ENCODE measurements at regions not wholly inside any gene's neighbourhood (a gene's known extent, or its start where the extent isn't known, plus 50 kb on each side); places are given as distances from the start of the nearest gene placed in this dataset.

DNA sequence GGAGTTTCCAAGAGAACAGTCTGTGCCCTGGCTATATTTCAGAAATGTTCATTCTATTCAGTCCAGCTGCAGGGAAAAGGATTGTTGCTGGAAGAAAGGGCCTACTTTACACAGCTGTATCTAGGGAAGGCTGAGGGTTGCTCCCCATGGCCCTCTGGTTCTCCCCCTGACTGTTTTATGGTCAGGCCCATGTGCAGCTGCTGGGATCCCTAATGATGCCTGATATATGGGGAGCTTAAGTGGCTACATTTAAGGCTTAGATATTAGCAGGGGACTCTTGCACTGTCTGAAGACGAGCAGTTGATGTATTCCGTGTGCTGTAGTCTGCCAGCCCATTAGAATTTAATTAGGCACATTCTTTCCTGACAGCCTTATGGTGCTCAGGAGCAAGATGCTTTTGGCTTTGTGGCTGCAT lies 72.0 kb downstream of the FAM43A start:
- in situ Hi-C loops (cut with MboI; ENCODE audit: low sequenced_read_pairs), result no loop called here
- no peak for DNase-seq (ENCODE audit: low spot score in 2 of 2)

GRCh38 chr3:194758716-194759115 lies 73.0 kb downstream of the FAM43A start:
- Histone ChIP-seq H3K4me3 (no peak overlapping the region), H3K4me1 (no peaks in the 10 kb centered on the region), H3K36me3 (replicated peaks) (no peaks in the 10 kb centered on the region), H3K27me3 (ENCODE audit: low read depth) (peaks cover 12% of the 10 kb centered on the region), H3K9me3 (no peaks in the 10 kb centered on the region)
- DNase-seq (ENCODE audit: low spot score in 2 of 2), result no peak
- in situ Hi-C loops (cut with MboI; ENCODE audit: low sequenced_read_pairs), result no loop called here

More for the DNA sequence above, 72.0 kb downstream of the FAM43A start:
- no peaks in the 10 kb centered on the region for H3K4me1 ChIP-seq
- H3K4me3 ChIP-seq, result no peak overlapping the region
- H3K9me3 ChIP-seq, result no peaks in the 10 kb centered on the region
- H3K36me3 ChIP-seq (replicated peaks), result no peaks in the 10 kb centered on the region
- H3K27me3 ChIP-seq (ENCODE audit: low read depth), result peaks cover 12% of the 10 kb centered on the region

DNA sequence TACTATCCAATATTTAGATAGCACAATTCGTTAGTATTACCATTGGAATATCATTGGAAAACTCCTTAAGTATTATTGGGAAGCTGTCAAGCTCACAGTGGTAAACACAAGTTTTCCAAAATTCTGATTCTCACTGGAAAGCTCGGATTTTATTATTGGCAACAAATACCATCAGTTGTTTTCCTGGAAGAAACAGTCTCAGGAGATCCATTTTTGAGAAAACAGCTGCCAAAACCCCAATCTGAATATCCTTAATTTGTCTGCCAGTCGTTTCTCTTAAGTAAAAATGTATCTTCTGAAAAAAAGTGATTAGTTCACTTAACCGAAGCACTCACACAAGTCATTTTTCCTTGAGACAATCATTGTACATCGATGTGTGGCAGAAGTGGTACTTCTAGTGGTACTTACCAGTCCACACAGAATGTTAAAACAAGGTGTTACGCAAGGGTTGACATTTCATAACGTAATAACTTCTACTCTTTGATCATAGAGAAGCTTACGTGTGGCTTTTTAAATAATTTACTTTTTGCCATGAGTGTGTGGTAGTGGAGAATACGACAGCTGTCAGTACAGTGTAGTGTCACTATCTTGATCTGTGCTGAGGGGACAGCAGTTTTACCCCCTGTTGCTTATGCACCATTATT lies 74.9 kb downstream of the FAM43A start:
- in situ Hi-C loops (cut with MboI; ENCODE audit: low sequenced_read_pairs), result no loop called here
- no peaks in the 10 kb centered on the region for H3K9me3 ChIP-seq
- no peaks in the 10 kb centered on the region for H3K4me1 ChIP-seq
- no peak overlapping the region for H3K4me3 ChIP-seq
- H3K36me3 ChIP-seq (replicated peaks), result no peaks in the 10 kb centered on the region
- no peak for DNase-seq (ENCODE audit: low spot score in 2 of 2)
- H3K27me3 ChIP-seq (ENCODE audit: low read depth), result peaks cover 12% of the 10 kb centered on the region

- in situ Hi-C loops (cut with MboI; ENCODE audit: low sequenced_read_pairs), result no loop called here
- no peaks in the 10 kb centered on the region for H3K4me1 ChIP-seq
- no peaks in the 10 kb centered on the region for H3K9me3 ChIP-seq
- H3K27me3 ChIP-seq (ENCODE audit: low read depth), result peaks cover 12% of the 10 kb centered on the region
- no peaks in the 10 kb centered on the region for H3K36me3 ChIP-seq (replicated peaks)
- H3K4me3 ChIP-seq, result no peak overlapping the region
- DNase-seq (ENCODE audit: low spot score in 2 of 2), result no peak
These were observed 75.7 kb downstream of the FAM43A start for GRCh38 chr3:194761384-194761783.

GRCh38 chr3:194766845-194767244 lies 81.2 kb downstream of the FAM43A start:
- Histone ChIP-seq H3K9me3 (no peaks in the 10 kb centered on the region), H3K4me3 (no peak overlapping the region), H3K36me3 (replicated peaks) (no peaks in the 10 kb centered on the region), H3K4me1 (peaks cover 5% of the 10 kb centered on the region; the same call in 1 of the 2 replicates), H3K27me3 (ENCODE audit: low read depth) (0 out of 2 replicates have a peak, but pooled peaks cover 2% of the 10 kb centered on the region)
- in situ Hi-C loops (cut with MboI; ENCODE audit: low sequenced_read_pairs), result no loop called here
- no peak for DNase-seq (ENCODE audit: low spot score in 2 of 2)

DNA sequence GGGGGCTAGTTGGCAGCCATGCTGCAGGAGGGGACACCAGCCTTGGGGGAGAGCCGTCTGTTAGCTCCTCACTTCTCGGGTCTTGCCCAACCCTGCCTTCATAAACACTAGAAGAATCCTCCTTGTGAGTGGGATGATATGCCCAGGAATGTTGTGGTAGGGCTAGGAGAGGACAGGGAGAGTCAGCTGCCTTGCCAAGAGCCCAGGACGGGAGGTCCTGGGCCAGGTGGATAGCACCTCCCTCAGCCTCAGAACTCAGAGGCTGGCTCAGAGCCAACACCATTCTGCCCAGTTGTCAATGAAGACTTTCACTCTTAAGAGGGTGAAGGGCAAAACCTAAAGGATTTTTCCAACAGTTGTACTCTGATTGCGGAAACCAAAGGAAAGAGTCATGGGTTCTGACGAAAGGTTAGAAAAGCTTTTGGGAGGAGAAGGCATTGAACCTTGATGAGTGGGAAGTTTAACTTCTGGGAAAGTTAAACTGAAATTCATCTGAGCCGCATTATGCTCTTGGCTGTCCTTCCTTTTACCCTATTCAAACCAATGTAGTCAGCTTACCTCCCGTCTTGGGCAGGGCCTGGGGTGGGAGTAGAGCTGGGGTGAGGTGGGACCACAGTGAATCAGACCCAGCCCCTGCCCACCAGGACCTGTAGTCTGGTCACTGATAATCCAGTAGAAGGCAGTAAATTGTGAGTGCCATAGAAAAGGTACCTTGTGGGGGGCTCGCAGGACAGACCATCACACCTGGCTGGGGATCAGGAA lies 81.9 kb downstream of the FAM43A start:
- no peaks in the 10 kb centered on the region for H3K27me3 ChIP-seq (ENCODE audit: low read depth)
- in situ Hi-C loops (cut with MboI; ENCODE audit: low sequenced_read_pairs), result no loop called here
- peaks cover 5% of the 10 kb centered on the region; the same call in 1 of the 2 replicates for H3K4me1 ChIP-seq
- no peaks in the 10 kb centered on the region for H3K36me3 ChIP-seq (replicated peaks)
- no peak overlapping the region for H3K4me3 ChIP-seq
- no peak for DNase-seq (ENCODE audit: low spot score in 2 of 2)
- no peaks in the 10 kb centered on the region for H3K9me3 ChIP-seq

DNA sequence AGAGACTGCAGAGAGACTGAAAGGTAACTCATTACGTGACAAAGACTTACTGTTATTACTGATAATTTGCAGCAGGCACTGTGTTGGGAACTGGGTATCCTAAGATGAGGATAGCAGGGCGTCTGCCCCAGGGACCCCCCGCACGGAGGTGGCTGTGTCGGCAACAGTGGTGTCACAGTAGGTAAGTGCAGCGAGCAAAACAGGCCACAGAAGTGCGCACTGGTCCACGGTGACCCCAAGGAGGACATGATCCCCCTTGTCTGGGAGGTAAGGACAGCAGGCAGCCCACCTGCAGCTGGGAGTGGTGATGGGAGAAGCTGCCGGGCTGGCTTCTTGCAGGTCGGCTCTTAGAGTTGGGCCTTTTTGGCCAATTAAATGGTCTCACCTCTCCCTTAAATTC lies 82.9 kb downstream of the FAM43A start:
- in situ Hi-C loops (cut with MboI; ENCODE audit: low sequenced_read_pairs), result no loop called here
- H3K36me3 ChIP-seq (replicated peaks), result no peaks in the 10 kb centered on the region
- no peaks in the 10 kb centered on the region for H3K27me3 ChIP-seq (ENCODE audit: low read depth)
- H3K4me3 ChIP-seq, result no peak overlapping the region
- no peak for DNase-seq (ENCODE audit: low spot score in 2 of 2)
- H3K4me1 ChIP-seq, result peaks cover 5% of the 10 kb centered on the region; the same call in 1 of the 2 replicates
- H3K9me3 ChIP-seq, result no peaks in the 10 kb centered on the region

DNA sequence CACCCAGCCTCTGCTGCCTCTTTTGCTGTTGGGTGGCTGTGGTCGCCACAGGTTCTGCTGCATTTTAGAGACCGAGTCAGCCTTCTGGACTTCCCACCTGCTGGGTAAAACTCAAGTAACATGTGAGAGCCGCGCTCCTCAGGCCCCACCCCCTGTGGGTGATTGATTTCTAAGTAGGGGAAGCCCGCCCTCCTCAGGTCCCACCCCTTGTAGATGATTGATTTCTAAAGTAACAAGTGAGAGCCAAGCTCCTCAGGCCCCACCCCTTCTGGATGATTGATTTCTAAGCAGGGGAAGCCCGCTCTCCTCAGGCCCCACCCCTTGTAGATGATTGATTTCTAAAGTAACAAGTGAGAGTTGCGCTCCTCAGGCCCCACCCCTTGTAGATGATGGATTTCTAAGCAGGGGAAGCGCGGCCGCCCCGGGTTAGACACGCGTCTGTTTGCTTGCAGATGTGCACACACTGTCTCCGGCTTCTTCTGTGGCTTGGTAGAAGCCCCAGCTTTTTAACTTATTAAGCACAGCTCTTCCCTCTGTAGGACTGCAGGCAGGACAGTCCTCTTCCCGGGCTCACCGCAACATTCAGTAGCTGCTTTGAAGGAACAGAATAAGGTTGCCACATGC lies 83.4 kb downstream of the FAM43A start:
- Histone ChIP-seq H3K4me3 (peak overlapping the region; percentile 24), H3K4me1 (peaks cover 5% of the 10 kb centered on the region; the same call in 1 of the 2 replicates), H3K27me3 (ENCODE audit: low read depth) (no peaks in the 10 kb centered on the region), H3K36me3 (replicated peaks) (no peaks in the 10 kb centered on the region), H3K9me3 (no peaks in the 10 kb centered on the region)
- DNase-seq (ENCODE audit: low spot score in 2 of 2), result peak; percentile 94 to 97
- in situ Hi-C loops (cut with MboI; ENCODE audit: low sequenced_read_pairs), result no loop called here

DNA sequence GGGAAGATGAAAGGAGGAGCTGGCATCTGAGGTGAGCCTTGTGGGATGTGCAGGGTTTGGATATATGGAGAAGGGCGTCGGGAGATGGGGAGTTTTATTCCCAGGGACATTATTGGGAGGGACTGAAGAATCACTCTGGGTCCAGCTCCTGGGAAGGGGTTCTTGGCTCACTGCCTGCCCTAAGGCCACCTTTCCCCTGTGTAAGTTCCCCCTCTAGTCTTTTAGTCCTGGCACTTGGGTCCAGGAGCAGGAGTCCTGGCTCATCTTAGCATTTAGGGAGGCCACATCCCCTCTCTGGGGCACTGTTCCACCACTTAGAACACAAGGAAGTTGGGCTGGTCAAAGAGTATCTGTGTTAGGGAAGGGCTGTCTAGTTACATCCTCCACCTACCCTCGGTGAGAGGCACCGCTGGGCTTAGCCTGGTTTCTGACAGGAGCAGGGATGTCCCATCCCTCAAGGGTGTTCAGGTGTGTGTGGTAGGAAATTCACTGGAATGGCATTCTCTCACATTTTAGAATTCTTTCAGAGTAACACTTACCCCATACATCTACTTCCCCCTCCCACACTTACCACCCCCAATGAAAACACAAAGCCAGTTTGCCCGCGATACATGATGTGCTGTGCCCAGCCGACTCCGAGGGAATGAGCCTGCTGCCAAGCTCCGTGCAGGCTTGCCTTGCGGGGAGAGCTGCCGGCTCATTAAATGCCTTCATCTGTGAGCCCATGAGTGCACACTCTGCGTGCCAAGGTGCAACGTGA lies 86.7 kb downstream of the FAM43A start:
- Histone ChIP-seq H3K4me1 (peaks cover 5% of the 10 kb centered on the region; the same call in 1 of the 2 replicates), H3K27me3 (ENCODE audit: low read depth) (no peaks in the 10 kb centered on the region), H3K9me3 (no peaks in the 10 kb centered on the region), H3K36me3 (replicated peaks) (no peaks in the 10 kb centered on the region), H3K4me3 (no peak overlapping the region)
- DNase-seq (ENCODE audit: low spot score in 2 of 2), result no peak
- in situ Hi-C loops (cut with MboI; ENCODE audit: low sequenced_read_pairs), result no loop called here

- Histone ChIP-seq H3K4me3 (no peak overlapping the region), H3K9me3 (no peaks in the 10 kb centered on the region), H3K36me3 (replicated peaks) (no peaks in the 10 kb centered on the region), H3K4me1 (peaks cover 5% of the 10 kb centered on the region; the same call in 1 of the 2 replicates), H3K27me3 (ENCODE audit: low read depth) (no peaks in the 10 kb centered on the region; the same call in 1 of the 2 replicates)
- in situ Hi-C loops (cut with MboI; ENCODE audit: low sequenced_read_pairs), result no loop called here
- no peak for DNase-seq (ENCODE audit: low spot score in 2 of 2)
These were observed 87.5 kb downstream of the FAM43A start for GRCh38 chr3:194773216-194773615.

DNA sequence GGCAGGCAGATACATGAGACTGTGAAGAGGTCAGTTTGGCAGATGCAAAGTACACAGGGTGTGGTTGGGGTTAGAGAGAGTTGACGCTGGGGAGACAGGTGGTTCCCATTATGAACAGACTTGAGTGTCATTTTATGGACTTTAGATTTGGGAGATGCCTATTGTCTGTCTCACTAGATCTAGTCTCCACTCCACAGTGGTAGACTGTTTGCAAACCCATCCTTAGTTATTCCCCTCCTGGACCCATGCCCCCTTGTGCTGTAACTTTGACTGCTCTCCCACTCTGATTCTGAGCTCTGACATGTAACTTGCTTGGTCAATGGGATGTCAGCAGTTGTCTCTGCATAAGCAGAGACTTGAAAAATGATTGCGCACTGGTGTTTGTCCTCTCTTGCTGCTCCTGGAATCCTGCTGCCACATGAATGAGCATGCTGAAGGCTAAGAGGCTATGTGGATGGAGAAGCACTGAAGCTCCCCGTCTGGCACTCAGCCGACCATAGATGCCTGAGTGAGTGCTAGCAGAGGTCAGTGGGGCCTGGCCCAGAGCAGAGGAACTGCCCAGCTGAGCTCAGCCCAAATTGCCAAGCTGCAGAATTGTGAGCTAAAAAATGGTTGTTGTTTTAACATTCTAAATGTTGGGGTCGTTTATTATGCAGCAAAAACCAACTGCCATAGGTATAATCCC lies 88.2 kb downstream of the FAM43A start:
- DNase-seq (ENCODE audit: low spot score in 2 of 2), result no peak
- in situ Hi-C loops (cut with MboI; ENCODE audit: low sequenced_read_pairs), result no loop called here
- Histone ChIP-seq H3K36me3 (replicated peaks) (no peaks in the 10 kb centered on the region), H3K27me3 (ENCODE audit: low read depth) (no peaks in the 10 kb centered on the region; the same call in 1 of the 2 replicates), H3K9me3 (no peaks in the 10 kb centered on the region), H3K4me1 (peaks cover 5% of the 10 kb centered on the region; the same call in 1 of the 2 replicates), H3K4me3 (no peak overlapping the region)

DNA sequence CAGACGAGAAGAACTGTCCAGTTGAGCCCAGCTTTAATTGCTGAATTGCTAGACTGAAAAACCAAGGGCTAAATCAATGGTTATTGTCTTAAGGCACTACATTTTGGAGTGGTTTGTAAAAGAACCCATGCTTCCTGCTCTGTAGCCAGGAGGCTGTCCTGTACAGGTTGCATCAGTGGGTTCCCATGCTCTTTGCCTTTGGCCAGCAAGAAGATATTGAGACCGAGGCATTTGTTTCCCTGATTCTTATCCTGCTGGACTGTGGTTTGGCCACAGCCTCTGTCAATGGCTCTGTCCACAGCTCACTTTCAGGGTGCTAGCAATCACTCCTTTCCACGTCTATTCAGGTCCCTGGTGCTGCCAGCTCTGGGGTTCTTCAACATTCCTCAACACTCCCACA lies 89.6 kb downstream of the FAM43A start:
- Histone ChIP-seq H3K4me3 (no peak overlapping the region), H3K4me1 (no peaks in the 10 kb centered on the region)
- in situ Hi-C loops (cut with MboI; ENCODE audit: low sequenced_read_pairs), result no loop called here

DNA sequence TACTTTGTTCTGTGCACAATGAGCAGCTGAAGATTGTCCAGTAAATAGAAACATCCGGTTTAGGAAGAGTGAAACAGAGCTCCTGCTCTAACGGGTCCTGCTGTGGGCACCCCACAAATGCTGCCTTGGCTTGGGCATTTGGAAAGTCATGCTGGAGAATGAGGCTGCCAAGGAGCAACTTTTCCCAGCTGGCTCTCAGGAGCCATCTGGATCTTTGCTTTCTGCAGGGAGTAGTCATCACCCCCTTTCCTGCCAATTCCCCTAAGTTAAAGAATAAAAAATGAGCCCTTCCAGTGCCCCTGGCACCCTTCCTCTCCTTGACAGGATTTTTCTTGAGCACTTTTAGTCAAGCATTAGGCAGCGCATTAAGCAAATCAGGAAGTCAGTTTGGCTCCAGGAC lies 90.0 kb downstream of the FAM43A start:
- Histone ChIP-seq H3K36me3 (replicated peaks) (no peaks in the 10 kb centered on the region), H3K4me1 (no peaks in the 10 kb centered on the region), H3K27me3 (ENCODE audit: low read depth) (no peaks in the 10 kb centered on the region; the same call in 1 of the 2 replicates), H3K9me3 (no peaks in the 10 kb centered on the region), H3K4me3 (no peak overlapping the region)
- DNase-seq (ENCODE audit: low spot score in 2 of 2), result no peak
- in situ Hi-C loops (cut with MboI; ENCODE audit: low sequenced_read_pairs), result no loop called here

More for the DNA sequence above, 89.6 kb downstream of the FAM43A start:
- H3K27me3 ChIP-seq (ENCODE audit: low read depth), result no peaks in the 10 kb centered on the region; the same call in 1 of the 2 replicates
- no peak for DNase-seq (ENCODE audit: low spot score in 2 of 2)
- no peaks in the 10 kb centered on the region for H3K9me3 ChIP-seq
- H3K36me3 ChIP-seq (replicated peaks), result no peaks in the 10 kb centered on the region
